AG09309 (cell line): ENCODE measurements at regions not wholly inside any gene's neighbourhood (a gene's known extent, or its start where the extent isn't known, plus 50 kb on each side); places are given as distances from the start of the nearest gene placed in this dataset.

ENCODE experiments used
- DNase-seq: peaks from one replicate; pipeline ENCODE4 v3.0.0-alpha.2; 2010; ENCODE audit warnings: low read depth
- H3K4me3 ChIP-seq: 2 replicates; pipeline ENCODE4 v1.5.1; 2011; ENCODE audit warnings: mild to moderate bottlenecking, low read depth, low read length, moderate library complexity; ENCODE audit not compliant: control insufficient read depth
- CTCF ChIP-seq: IDR thresholded peaks from 2 replicates; pipeline ENCODE4 v1.5.1; 2011; ENCODE audit warnings: mild to moderate bottlenecking, low read depth, low read length, inconsistent platforms; ENCODE audit not compliant: insufficient read depth, control insufficient read depth; ENCODE audit errors: missing control alignments

- DNase-seq: no peak
- TF ChIP-seq CTCF: no peak
- no peak overlapping the region for H3K4me3 ChIP-seq
These were observed 56.5 kb upstream of the PDZRN3 start for GRCh38 chr3:73681198-73681597.

GRCh38 chr3:73680391-73681095, 55.8 kb upstream of the PDZRN3 start:
- DNase-seq: no peak
- TF ChIP-seq CTCF: no peak
- no peak overlapping the region for H3K4me3 ChIP-seq

GRCh38 chr3:73677336-73678024, 52.7 kb upstream of the PDZRN3 start:
- DNase-seq: no peak
- TF ChIP-seq CTCF: no peak
- no peak overlapping the region for H3K4me3 ChIP-seq
